ENCODE measurements at regions not wholly inside any gene's neighbourhood (a gene's known extent, or its start where the extent isn't known, plus 50 kb on each side); places are given as distances from the start of the nearest gene placed in this dataset.

GRCh38 chr6:40889137-40889832, 149.7 kb downstream of the UNC5CL start:
- Histone ChIP-seq H3K4me3 (ENCODE audit: low read depth, low read length) (no peak overlapping the region), H3K27ac (no peak overlapping the region), H3K36me3 (replicated peaks) (no peaks in the 10 kb centered on the region), H3K27me3 (replicated peaks) (no peaks in the 10 kb centered on the region)
- DNase-seq: no peak
- TF ChIP-seq CTCF (IDR thresholded peaks at IDR 0.05; ENCODE audit: low read depth, low read length, missing control alignments): no peak
- in situ Hi-C loops (cut with HindIII; ENCODE audit: low pct_ligation_motif_present, low sequenced_read_pairs): no loop called here

GRCh38 chr6:40888456-40888990, 150.5 kb downstream of the UNC5CL start:
- H3K27me3 ChIP-seq (replicated peaks): no peaks in the 10 kb centered on the region
- H3K36me3 ChIP-seq (replicated peaks): no peaks in the 10 kb centered on the region
- no peak overlapping the region for H3K4me3 ChIP-seq (ENCODE audit: low read depth, low read length)
- no peak for DNase-seq
- H3K27ac ChIP-seq: no peak overlapping the region
- in situ Hi-C loops (cut with HindIII; ENCODE audit: low pct_ligation_motif_present, low sequenced_read_pairs): no loop called here
- no peak for TF ChIP-seq CTCF (IDR thresholded peaks at IDR 0.05; ENCODE audit: low read depth, low read length, missing control alignments)

- Histone ChIP-seq H3K27ac (no peak overlapping the region), H3K4me3 (ENCODE audit: low read depth, low read length) (no peak overlapping the region), H3K36me3 (replicated peaks) (no peaks in the 10 kb centered on the region), H3K27me3 (replicated peaks) (no peaks in the 10 kb centered on the region)
- DNase-seq: no peak
- no peak for TF ChIP-seq CTCF (IDR thresholded peaks at IDR 0.05; ENCODE audit: low read depth, low read length, missing control alignments)
- in situ Hi-C loops (cut with HindIII; ENCODE audit: low pct_ligation_motif_present, low sequenced_read_pairs): no loop called here
Measured at GRCh38 chr6:40887792-40888340, 151.2 kb downstream of the UNC5CL start.

GRCh38 chr6:40887079-40887791, 151.8 kb downstream of the UNC5CL start:
- in situ Hi-C loops (cut with HindIII; ENCODE audit: low pct_ligation_motif_present, low sequenced_read_pairs): no loop called here
- no peak for DNase-seq
- Histone ChIP-seq H3K27ac (no peak overlapping the region), H3K36me3 (replicated peaks) (no peaks in the 10 kb centered on the region), H3K27me3 (replicated peaks) (no peaks in the 10 kb centered on the region), H3K4me3 (ENCODE audit: low read depth, low read length) (no peak overlapping the region)
- TF ChIP-seq CTCF (IDR thresholded peaks at IDR 0.05; ENCODE audit: low read depth, low read length, missing control alignments): no peak

GRCh38 chr6:40885139-40885774, 153.8 kb downstream of the UNC5CL start:
- H3K27me3 ChIP-seq (replicated peaks): no peaks in the 10 kb centered on the region
- H3K4me3 ChIP-seq (ENCODE audit: low read depth, low read length): no peak overlapping the region
- in situ Hi-C loops (cut with HindIII; ENCODE audit: low pct_ligation_motif_present, low sequenced_read_pairs): no loop called here
- DNase-seq: no peak
- TF ChIP-seq CTCF (IDR thresholded peaks at IDR 0.05; ENCODE audit: low read depth, low read length, missing control alignments): no peak
- no peak overlapping the region for H3K27ac ChIP-seq
- H3K36me3 ChIP-seq (replicated peaks): no peaks in the 10 kb centered on the region

Measured in brain microvascular endothelial cell (primary cell).